K562 (cell line): ENCODE measurements at regions not wholly inside any gene's neighbourhood (a gene's known extent, or its start where the extent isn't known, plus 50 kb on each side); places are given as distances from the start of the nearest gene placed in this dataset.

Source experiments
- ATAC-seq: fragments of 200-7000 bp; cut with Tn5 transposase; 3 replicates; pipeline ENCODE4 v1.9.1; 2020; ENCODE audit warnings: moderate library complexity
- BruUV-seq: library from RNA; stranded (reverse); fragments of 400-500 nt; replicated peaks from 2 replicates; lab custom pipeline; 2021; lab: Mats Ljungman, UMichigan
- CTCF ChIA-PET: fragments of 300-600 bp; formaldehyde crosslinking; extraction: SDS; loops from one replicate; lab custom pipeline; 2021; ENCODE audit warnings: low intra/inter-chr PET ratio; lab: Yijun Ruan, JAX
- POLR2A ChIA-PET: fragments of 300-600, 350-650 bp; sonication (Branson Sonifier 250); formaldehyde crosslinking; extraction: SDS; loops from one replicate; lab custom pipeline; 2021; ENCODE audit warnings: antibody characterized with exemption, inconsistent platforms; lab: Yijun Ruan, JAX
- DNase-seq, 4 experiments: peaks; one replicate each; pipeline versions ENCODE4 v3.0.0 to v3.0.0-alpha.2; 2011 to 2018; ENCODE audit warnings: low spot score in 3 of 4, mixed read lengths in 3 of 4; ENCODE audit errors: extremely low read depth in 1 of 4
- FAIRE-seq: peaks from 2 replicates; lab custom pipeline; 2011; peaks lifted over from hg19 to GRCh38; lab: Jason Lieb, UNC
- H2AFZ ChIP-seq: 2 replicates; pipeline ENCODE4 v1.6.0; 2011; ENCODE audit warnings: low read depth, low read length, control low read depth, inconsistent platforms
- H3K27ac ChIP-seq: fragments of 200-600 bp; 3 replicates; pipeline ENCODE4 v1.8.0; 2011; ENCODE audit warnings: low read depth, mild to moderate bottlenecking, control low read depth, inconsistent platforms, low read length, moderate library complexity, mixed read lengths; ENCODE audit errors: extremely low read depth
- H3K27me3 ChIP-seq, 2 experiments: fragments of 300-600 bp in 1 of 2; 2 replicates in 1 of 2; 3 replicates in 1 of 2; pipeline versions ENCODE4 v1.6.0 to v1.8.0; 2011; ENCODE audit warnings: inconsistent platforms in 2 of 2, low read length in 2 of 2, mild to moderate bottlenecking in 1 of 2, mixed read lengths in 1 of 2, moderate library complexity in 1 of 2; ENCODE audit not compliant: control insufficient read depth in 2 of 2, insufficient read depth in 2 of 2
- H3K36me3 ChIP-seq: fragments of 300-600 bp; 3 replicates; pipeline ENCODE4 v1.8.0; 2011; ENCODE audit warnings: mild to moderate bottlenecking, low read length, inconsistent platforms; ENCODE audit not compliant: control insufficient read depth, insufficient read depth
- H3K4me1 ChIP-seq, 2 experiments: fragments of 200-600 bp in 1 of 2; replicated peaks in 1 of 2; 2 replicates in 1 of 2; 3 replicates in 1 of 2; pipeline versions ENCODE4 v1.5.1 to v1.8.0; 2011; ENCODE audit warnings: inconsistent platforms in 2 of 2, low read length in 2 of 2, mild to moderate bottlenecking in 1 of 2, mixed read lengths in 1 of 2, moderate library complexity in 1 of 2; ENCODE audit not compliant: control insufficient read depth in 2 of 2, insufficient read depth in 2 of 2
- H3K4me2 ChIP-seq: 2 replicates; pipeline ENCODE4 v1.6.1; 2011; ENCODE audit warnings: low read length, control low read depth, inconsistent platforms, mixed read lengths; ENCODE audit not compliant: insufficient read depth
- H3K4me3 ChIP-seq: fragments of 200-600 bp; sonication (generic), shearing (Covaris generic); 2 replicates; pipeline ENCODE4 v1.5.1; 2016; ENCODE audit warnings: control low read depth, inconsistent platforms
- H3K79me2 ChIP-seq: fragments of 200-600 bp; 3 replicates; pipeline ENCODE4 v1.8.0; 2011; ENCODE audit warnings: low read length, inconsistent platforms; ENCODE audit not compliant: control insufficient read depth, insufficient read depth
- H3K9ac ChIP-seq, 2 experiments: 2 replicates each; pipeline versions ENCODE4 v1.6.0 to v1.6.1; 2011; ENCODE audit warnings: low read depth in 2 of 2, low read length in 2 of 2, control low read depth in 1 of 2, inconsistent platforms in 1 of 2, mild to moderate bottlenecking in 1 of 2, mixed read lengths in 1 of 2; ENCODE audit not compliant: insufficient read depth in 1 of 2
- H3K9me1 ChIP-seq: one replicate; pipeline ENCODE4 v1.6.0; 2011; ENCODE audit warnings: inconsistent platforms, mild to moderate bottlenecking, low read length, moderate library complexity; ENCODE audit not compliant: control insufficient read depth, insufficient read depth
- H3K9me3 ChIP-seq: replicated peaks from 2 replicates; pipeline ENCODE4 v1.5.1; 2011; ENCODE audit warnings: low read depth, low read length, inconsistent platforms; ENCODE audit not compliant: control insufficient read depth, insufficient read depth
- H4K20me1 ChIP-seq: replicated peaks from 2 replicates; pipeline ENCODE4 v1.6.1; 2011; ENCODE audit warnings: low read length, inconsistent platforms, mixed read lengths; ENCODE audit not compliant: control insufficient read depth, insufficient read depth
- CREM ChIP-seq: IDR thresholded peaks from 2 replicates; pipeline ENCODE4 v1.6.1; 2014; ENCODE audit warnings: antibody characterized with exemption, low read depth
- CTCFL ChIP-seq: IDR thresholded peaks from 2 replicates; pipeline ENCODE4 v1.6.1; 2011; ENCODE audit warnings: borderline replicate concordance, low read depth, mild to moderate bottlenecking, moderate library complexity, low read length; ENCODE audit not compliant: insufficient read depth, poor library complexity, severe bottlenecking
- MBD1 ChIP-seq: fragments of 250-450 bp; sonication (Bioruptor Pico); IDR thresholded peaks from 2 replicates; pipeline ENCODE4 v1.8.0; 2022; ENCODE audit warnings: inconsistent platforms
- MCM3 ChIP-seq: fragments of 450-650 bp; IDR thresholded peaks from 2 replicates; pipeline ENCODE4 v1.6.1; 2016
- MIER1 ChIP-seq: fragments of 450-650 bp; IDR thresholded peaks from 2 replicates; pipeline ENCODE4 v1.6.1; 2016; ENCODE audit warnings: antibody characterized with exemption, mild to moderate bottlenecking, low read depth
- MTF1 ChIP-seq: fragments of 250-450 bp; sonication (Bioruptor Pico); IDR thresholded peaks from 2 replicates; pipeline ENCODE4 v1.9.0; 2021; ENCODE audit warnings: moderate library complexity, mild to moderate bottlenecking, inconsistent platforms, borderline replicate concordance
- PHB ChIP-seq: fragments of 250-450 bp; sonication (Bioruptor Pico); IDR thresholded peaks from 2 replicates; pipeline ENCODE4 v1.5.0; 2021
- PML ChIP-seq: IDR thresholded peaks from 2 replicates; pipeline ENCODE4 v1.6.1; 2012; ENCODE audit warnings: low read length, inconsistent platforms
- POLR2B ChIP-seq: fragments of 450-650 bp; IDR thresholded peaks from 2 replicates; pipeline ENCODE4 v1.6.1; 2018; ENCODE audit warnings: low read depth; ENCODE audit not compliant: partially characterized antibody
- PTBP1 ChIP-seq: fragments of 200-400 bp; formaldehyde crosslinking; IDR thresholded peaks from 2 replicates; pipeline ENCODE4 v1.6.1; 2017; ENCODE audit warnings: low read depth, low read length
- PTRF ChIP-seq: fragments of 450-650 bp; IDR thresholded peaks from 2 replicates; pipeline ENCODE4 v1.6.1; 2016; ENCODE audit warnings: mild to moderate bottlenecking, missing genetic modification characterization, missing compliant biosample characterization
- TEAD2 ChIP-seq: fragments of 450-650 bp; IDR thresholded peaks from 2 replicates; pipeline ENCODE4 v1.6.1; 2016; ENCODE audit warnings: missing genetic modification characterization, control low read depth, missing compliant biosample characterization
- ZMIZ1 ChIP-seq, 2 experiments: fragments of 150-350 bp in 1 of 2; IDR thresholded peaks; 2 replicates each; pipeline ENCODE4 v1.6.1; 2012 to 2016; ENCODE audit warnings: low read depth in 2 of 2, low read length in 2 of 2, mild to moderate bottlenecking in 1 of 2, moderate library complexity in 1 of 2
- ZNF398 ChIP-seq: fragments of 250-450 bp; sonication (Bioruptor Pico); IDR thresholded peaks from 2 replicates; pipeline ENCODE4 v1.8.0; 2021; ENCODE audit warnings: moderate library complexity, mild to moderate bottlenecking, inconsistent platforms
- ZNF76 ChIP-seq: fragments of 250-450 bp; sonication (Bioruptor Pico); IDR thresholded peaks from 2 replicates; pipeline ENCODE4 v1.4.0; 2020; ENCODE audit warnings: mild to moderate bottlenecking, moderate library complexity, borderline replicate concordance
- in situ Hi-C: fragments of 300-500 bp; cut with MboI; formaldehyde crosslinking; loops from 4 replicates; pipeline ENCODE4 v1.15.0; 2018; ENCODE audit warnings: inconsistent platforms, mixed read lengths
- intact Hi-C: fragments of 100-400 bp; cut with micrococcal nuclease; formaldehyde crosslinking; loops from 2 replicates; pipeline ENCODE4 v1.14.2; 2022

- H4K20me1 ChIP-seq: no peaks in the 10 kb centered on the region
- CTCF ChIA-PET: no interaction called here
- H3K79me2 ChIP-seq: no peaks in the 10 kb centered on the region
- POLR2A ChIA-PET: no interaction called here
- H3K36me3 ChIP-seq: no peaks in the 10 kb centered on the region
- DNase-seq (no peak), ATAC-seq (no peak), FAIRE-seq (no peak)
- intact Hi-C loops: no loop called here
- H3K27me3 ChIP-seq: no peaks in the 10 kb centered on the region
- H3K4me3 ChIP-seq: no peak overlapping the region
- no peak overlapping the region for H3K4me2 ChIP-seq
- H3K9me1 ChIP-seq: no peaks in the 10 kb centered on the region
- no TSS peak for BruUV-seq
- H3K9me3 ChIP-seq: no peaks in the 10 kb centered on the region; the same call in 1 of the 2 replicates
- no peak overlapping the region for H3K27ac ChIP-seq
- in situ Hi-C loops: no loop called here
- H2AFZ ChIP-seq: no peak overlapping the region
- no peaks in the 10 kb centered on the region for H3K4me1 ChIP-seq
- H3K9ac ChIP-seq: no peak overlapping the region
- TF ChIP-seq PML (no peak), MTF1 (CRISPR knock-in tag) (no peak), ZMIZ1 (IDR thresholded peaks at IDR 0.05; ENCODE audit: low read depth in 2 of 2, low read length in 2 of 2) (no peak), ZNF398 (no peak), MIER1 (no peak), PTRF (no peak), MCM3 (no peak), PHB (CRISPR knock-in tag) (no peak), TEAD2 (tag) (no peak), CTCFL (no peak), CREM (no peak), POLR2B (no peak), MBD1 (no peak), ZNF76 (no peak), PTBP1 (no peak)
These were observed 270.5 kb upstream of the ARSJ start for GRCh38 chr4:114249976-114250375.
